Thymus (tissue), 11 donors: ENCODE measurements at regions not wholly inside any gene's neighbourhood (a gene's known extent, or its start where the extent isn't known, plus 50 kb on each side); places are given as distances from the start of the nearest gene placed in this dataset.

ENCODE experiments used
- DNase-seq, 9 donors: peaks; one replicate each; pipeline ENCODE4 v3.0.0-alpha.2; 2013; ENCODE audit warnings: low spot score in 9 of 9, low read depth in 6 of 9, missing footprints in 1 of 9
- H3K27ac ChIP-seq, 2 donors: one replicate each; pipeline ENCODE4 v1.5.1; 2013; ENCODE audit warnings: control low read depth in 1 of 2, low read depth in 1 of 2, low read length in 1 of 2, mild to moderate bottlenecking in 1 of 2, moderate library complexity in 1 of 2
- H3K27me3 ChIP-seq, 2 donors: one replicate each; pipeline ENCODE4 v1.5.1; 2013; ENCODE audit warnings: low read length in 1 of 2; ENCODE audit not compliant: control insufficient read depth in 2 of 2, insufficient read depth in 1 of 2
- H3K36me3 ChIP-seq, 2 donors: one replicate each; pipeline ENCODE4 v1.5.1; 2013; ENCODE audit warnings: low read length in 1 of 2, mild to moderate bottlenecking in 1 of 2, moderate library complexity in 1 of 2; ENCODE audit not compliant: control insufficient read depth in 2 of 2, insufficient read depth in 2 of 2
- H3K4me1 ChIP-seq, 2 donors: one replicate each; pipeline ENCODE4 v1.5.1; 2013; ENCODE audit warnings: low read length in 2 of 2; ENCODE audit not compliant: control insufficient read depth in 2 of 2, insufficient read depth in 2 of 2
- H3K4me3 ChIP-seq, 2 donors: one replicate each; pipeline ENCODE4 v1.5.1; 2013; ENCODE audit warnings: low read length in 2 of 2, control low read depth in 1 of 2, mild to moderate bottlenecking in 1 of 2
- H3K9me3 ChIP-seq, 2 donors: one replicate each; pipeline ENCODE4 v1.5.1; 2013; ENCODE audit warnings: low read length in 1 of 2, mild to moderate bottlenecking in 1 of 2; ENCODE audit not compliant: control insufficient read depth in 2 of 2, insufficient read depth in 1 of 2
- WGBS: extraction: QIAGEN DNeasy Blood & Tissue Kit; methylation state at CpG from one replicate; pipeline ENCODE4 v1.1.7; 2013; 5-methylcytosine and 5-hydroxymethylcytosine counted together
- donor health status: healthy.

- no peak for DNase-seq
- H3K27ac ChIP-seq: no peak overlapping the region
- H3K27me3 ChIP-seq: no peaks in the 10 kb centered on the region
- no peaks in the 10 kb centered on the region for H3K9me3 ChIP-seq
- H3K4me1 ChIP-seq: no peaks in the 10 kb centered on the region
- H3K36me3 ChIP-seq: no peaks in the 10 kb centered on the region
- 77% methylated on average over 2 of the region's 2 CpGs for WGBS
- H3K4me3 ChIP-seq: no peak overlapping the region
These were observed 258.4 kb upstream of the ZNF717 start for GRCh38 chr3:76043746-76044145.

GRCh38 chr3:76044601-76045600 lies 259.6 kb upstream of the ZNF717 start:
- no peak overlapping the region for H3K27ac ChIP-seq
- DNase-seq: peak in 3 of 9 donors; percentile 0 to 12 (median 1)

GRCh38 chr3:76047368-76047767 lies 262.0 kb upstream of the ZNF717 start:
- no peaks in the 10 kb centered on the region for H3K27me3 ChIP-seq
- no peaks in the 10 kb centered on the region for H3K9me3 ChIP-seq
- WGBS: 92% methylated on average over 5 of the region's 5 CpGs
- no peak overlapping the region for H3K4me3 ChIP-seq
- H3K4me1 ChIP-seq: no peaks in the 10 kb centered on the region
- DNase-seq: no peak
- no peak overlapping the region for H3K27ac ChIP-seq
- H3K36me3 ChIP-seq: no peaks in the 10 kb centered on the region

More at GRCh38 chr3:76044601-76045600, 259.6 kb upstream of the ZNF717 start:
- H3K9me3 ChIP-seq: no peaks in the 10 kb centered on the region
- no peaks in the 10 kb centered on the region for H3K4me1 ChIP-seq
- no peak overlapping the region for H3K4me3 ChIP-seq
- H3K36me3 ChIP-seq: no peaks in the 10 kb centered on the region
- no peaks in the 10 kb centered on the region for H3K27me3 ChIP-seq
- 58% methylated on average over 3 of the region's 3 CpGs for WGBS

DNA sequence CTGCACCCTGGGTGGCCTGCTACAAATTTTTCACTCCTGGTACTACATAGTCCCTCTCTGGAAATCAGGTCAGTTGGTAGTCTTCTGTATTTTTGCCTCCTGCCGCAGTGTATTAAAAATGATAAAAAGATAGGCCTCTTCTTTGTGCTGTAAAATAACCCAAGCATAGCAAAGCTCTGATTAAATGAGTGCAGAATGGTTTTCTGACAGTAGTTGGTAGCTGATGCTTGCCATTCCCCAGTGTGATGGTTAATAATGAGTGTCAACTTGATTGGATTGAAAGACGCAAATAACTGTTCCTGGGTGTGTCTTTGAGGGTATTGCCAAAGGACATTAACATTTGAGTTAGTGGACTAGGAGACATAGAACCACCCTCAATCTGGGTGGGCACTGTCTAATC lies 264.4 kb upstream of the ZNF717 start:
- H3K9me3 ChIP-seq: no peaks in the 10 kb centered on the region
- no peak overlapping the region for H3K4me3 ChIP-seq
- no peaks in the 10 kb centered on the region for H3K27me3 ChIP-seq
- no peaks in the 10 kb centered on the region for H3K36me3 ChIP-seq
- WGBS: 93% methylated on average over 2 of the region's 2 CpGs
- H3K4me1 ChIP-seq: no peaks in the 10 kb centered on the region
- DNase-seq: no peak
- no peak overlapping the region for H3K27ac ChIP-seq

GRCh38 chr3:76051145-76051544 lies 265.8 kb upstream of the ZNF717 start:
- no peak for DNase-seq
- no peak overlapping the region for H3K4me3 ChIP-seq
- H3K4me1 ChIP-seq: no peaks in the 10 kb centered on the region
- 76% methylated on average over 3 of the region's 3 CpGs for whole genome bisulfite sequencing
- no peaks in the 10 kb centered on the region for H3K9me3 ChIP-seq
- H3K27ac ChIP-seq: no peak overlapping the region
- H3K27me3 ChIP-seq: no peaks in the 10 kb centered on the region
- no peaks in the 10 kb centered on the region for H3K36me3 ChIP-seq

DNA sequence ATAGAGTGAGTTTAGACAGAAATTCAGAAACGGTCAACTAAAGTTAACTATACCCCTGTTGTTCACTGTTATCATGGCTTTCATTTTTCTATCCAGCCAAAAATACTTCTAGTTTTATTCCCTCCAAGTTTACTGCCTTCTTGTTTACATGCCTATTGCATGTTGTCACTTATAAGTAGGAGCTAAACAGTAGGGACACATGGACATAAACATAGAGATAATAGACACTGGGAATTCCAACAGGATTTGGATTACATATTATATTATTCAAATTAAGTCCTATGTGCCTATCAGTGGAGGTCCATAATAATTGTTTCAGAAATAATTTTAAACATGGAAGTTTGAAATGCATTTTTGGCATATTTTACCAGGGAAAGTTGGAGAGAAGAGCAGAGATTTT lies 269.1 kb upstream of the ZNF717 start:
- Histone ChIP-seq H3K27ac (no peak overlapping the region), H3K36me3 (no peaks in the 10 kb centered on the region), H3K9me3 (no peaks in the 10 kb centered on the region), H3K4me1 (no peaks in the 10 kb centered on the region), H3K27me3 (no peaks in the 10 kb centered on the region), H3K4me3 (no peak overlapping the region)
- no peak for DNase-seq
- 87% methylated on average over 1 of the region's 1 CpG for WGBS

GRCh38 chr3:76061654-76062053 lies 276.3 kb upstream of the ZNF717 start:
- no peaks in the 10 kb centered on the region for H3K36me3 ChIP-seq
- no peak overlapping the region for H3K4me3 ChIP-seq
- no peaks in the 10 kb centered on the region for H3K9me3 ChIP-seq
- H3K4me1 ChIP-seq: no peaks in the 10 kb centered on the region
- no peak for DNase-seq
- no peaks in the 10 kb centered on the region for H3K27me3 ChIP-seq
- 96% methylated on average over 3 of the region's 3 CpGs for WGBS
- H3K27ac ChIP-seq: no peak overlapping the region

DNA sequence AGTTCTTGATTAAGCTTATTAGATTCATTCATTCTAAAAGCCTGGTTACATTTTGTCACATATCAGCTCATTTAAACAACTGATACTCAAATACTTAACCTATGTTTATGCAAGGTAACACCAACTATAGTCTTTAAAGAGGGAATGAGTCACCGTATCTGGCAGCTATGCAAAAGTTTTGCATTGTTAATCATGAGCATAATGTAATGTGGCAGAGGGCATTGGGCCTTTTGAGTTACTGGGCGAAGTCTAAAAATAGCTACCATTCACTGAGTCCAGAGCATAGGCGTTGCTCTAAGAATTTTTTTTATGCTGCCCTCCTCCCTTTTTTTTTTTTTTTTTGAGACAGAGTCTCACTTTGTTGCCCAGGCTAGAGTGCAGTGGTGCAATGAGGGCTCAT lies 277.7 kb upstream of the ZNF717 start:
- Histone ChIP-seq H3K27ac (no peak overlapping the region), H3K4me3 (no peak overlapping the region), H3K27me3 (no peaks in the 10 kb centered on the region), H3K4me1 (no peaks in the 10 kb centered on the region), H3K9me3 (no peaks in the 10 kb centered on the region), H3K36me3 (no peaks in the 10 kb centered on the region)
- no peak for DNase-seq
- WGBS: 87% methylated on average over 3 of the region's 3 CpGs

DNA sequence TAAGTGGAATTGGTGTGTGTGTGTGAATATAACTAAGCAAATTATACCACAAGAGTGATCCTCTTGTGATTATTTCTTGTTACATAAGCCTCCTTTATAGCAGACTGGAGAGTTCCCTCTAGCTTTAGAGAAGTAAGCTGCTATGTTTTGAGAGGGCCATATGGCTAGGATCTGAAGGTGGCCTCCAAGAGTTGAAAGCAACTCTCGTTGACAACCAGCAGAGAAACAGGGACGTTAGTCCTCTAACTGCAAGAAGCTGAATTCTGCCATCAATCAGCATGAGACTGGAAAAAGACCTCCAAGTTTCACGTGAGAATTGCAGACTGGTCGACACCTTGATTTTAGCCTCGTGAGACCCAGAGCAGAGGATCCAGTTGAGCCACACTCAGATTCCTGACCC lies 278.5 kb upstream of the ZNF717 start:
- 61% methylated on average over 5 of the region's 5 CpGs for whole genome bisulfite sequencing
- H3K36me3 ChIP-seq: no peaks in the 10 kb centered on the region
- H3K27me3 ChIP-seq: no peaks in the 10 kb centered on the region
- H3K9me3 ChIP-seq: no peaks in the 10 kb centered on the region
- no peak overlapping the region for H3K4me3 ChIP-seq
- no peak for DNase-seq
- no peak overlapping the region for H3K27ac ChIP-seq
- no peaks in the 10 kb centered on the region for H3K4me1 ChIP-seq
